Trophoblast cell (in vitro differentiated cells and primary cell): ENCODE measurements at regions not wholly inside any gene's neighbourhood (a gene's known extent, or its start where the extent isn't known, plus 50 kb on each side); places are given as distances from the start of the nearest gene placed in this dataset.

ENCODE experiments used
- DNase-seq, 2 donors: peaks; one replicate each; pipeline ENCODE4 v3.0.0-alpha.2; 2016
- H2AFZ ChIP-seq: 2 replicates; pipeline ENCODE4 v1.6.1; 2013; ENCODE audit warnings: low read length, moderate library complexity, mild to moderate bottlenecking; ENCODE audit not compliant: insufficient read depth, poor library complexity
- H2AK5ac ChIP-seq: 2 replicates; pipeline ENCODE4 v1.6.1; 2013; ENCODE audit warnings: mild to moderate bottlenecking, low read length
- H2BK120ac ChIP-seq: 2 replicates; pipeline ENCODE4 v1.6.1; 2013; ENCODE audit warnings: low read length, mild to moderate bottlenecking, moderate library complexity; ENCODE audit not compliant: insufficient read depth, poor library complexity
- H2BK12ac ChIP-seq: 2 replicates; pipeline ENCODE4 v1.6.1; 2013; ENCODE audit warnings: mild to moderate bottlenecking, low read length, moderate library complexity
- H2BK5ac ChIP-seq: 2 replicates; pipeline ENCODE4 v1.6.1; 2013; ENCODE audit warnings: low read length, low read depth, moderate library complexity, mild to moderate bottlenecking; ENCODE audit not compliant: poor library complexity
- H3K14ac ChIP-seq: 2 replicates; pipeline ENCODE4 v1.6.1; 2013; ENCODE audit warnings: mild to moderate bottlenecking, low read length
- H3K18ac ChIP-seq: 2 replicates; pipeline ENCODE4 v1.6.1; 2013; ENCODE audit warnings: mild to moderate bottlenecking, low read length
- H3K23ac ChIP-seq: 2 replicates; pipeline ENCODE4 v1.6.1; 2013; ENCODE audit warnings: low read length
- H3K27ac ChIP-seq: 2 replicates; pipeline ENCODE4 v1.5.1; 2013; ENCODE audit warnings: low read depth, mild to moderate bottlenecking, inconsistent platforms, low read length, moderate library complexity
- H3K27me3 ChIP-seq: 2 replicates; pipeline ENCODE4 v1.6.1; 2013; ENCODE audit warnings: inconsistent platforms, mild to moderate bottlenecking, low read length, moderate library complexity; ENCODE audit not compliant: insufficient read depth
- H3K36me3 ChIP-seq, 2 experiments: 1 replicate in 1 of 2; 2 replicates in 1 of 2; pipeline ENCODE4 v1.6.1; 2013; ENCODE audit warnings: low read length in 2 of 2, mild to moderate bottlenecking in 2 of 2, moderate library complexity in 1 of 2; ENCODE audit not compliant: insufficient read depth in 2 of 2, control insufficient read depth in 1 of 2
- H3K4ac ChIP-seq: 2 replicates; pipeline ENCODE4 v1.6.1; 2013; ENCODE audit warnings: low read depth, mild to moderate bottlenecking, low read length, moderate library complexity
- H3K4me1 ChIP-seq, 2 experiments: 1 replicate in 1 of 2; 2 replicates in 1 of 2; pipeline ENCODE4 v1.6.1; 2013; ENCODE audit warnings: low read length in 2 of 2, mild to moderate bottlenecking in 2 of 2, moderate library complexity in 1 of 2; ENCODE audit not compliant: insufficient read depth in 2 of 2, control insufficient read depth in 1 of 2
- H3K4me2 ChIP-seq: 2 replicates; pipeline ENCODE4 v1.6.1; 2013; ENCODE audit warnings: inconsistent platforms, mild to moderate bottlenecking, low read length, moderate library complexity
- H3K4me3 ChIP-seq: 2 replicates; pipeline ENCODE4 v1.5.1; 2013; ENCODE audit warnings: mild to moderate bottlenecking, low read depth, low read length, inconsistent platforms
- H3K79me1 ChIP-seq: one replicate; pipeline ENCODE4 v1.6.1; 2013; ENCODE audit warnings: low read length
- H3K79me2 ChIP-seq: 2 replicates; pipeline ENCODE4 v1.6.1; 2013; ENCODE audit warnings: low read length, mild to moderate bottlenecking; ENCODE audit not compliant: control insufficient read depth, insufficient read depth, poor library complexity
- H3K9ac ChIP-seq: 2 replicates; pipeline ENCODE4 v1.6.1; 2013; ENCODE audit warnings: mild to moderate bottlenecking, low read length
- H3K9me3 ChIP-seq: 2 replicates; pipeline ENCODE4 v1.6.1; 2013; ENCODE audit warnings: low read depth, mild to moderate bottlenecking, control low read depth, inconsistent platforms, low read length; ENCODE audit not compliant: insufficient read depth
- H4K12ac ChIP-seq: 2 replicates; pipeline ENCODE4 v1.6.1; 2013; ENCODE audit warnings: low read depth, mild to moderate bottlenecking, low read length, moderate library complexity
- H4K8ac ChIP-seq: 2 replicates; pipeline ENCODE4 v1.6.1; 2013; ENCODE audit warnings: low read depth, mild to moderate bottlenecking, low read length, moderate library complexity
- H4K91ac ChIP-seq: one replicate; pipeline ENCODE4 v1.6.1; 2013; ENCODE audit warnings: low read depth, mild to moderate bottlenecking, low read length, moderate library complexity
- WGBS: extraction: QIAGEN DNeasy Blood & Tissue Kit; methylation state at CpG from one replicate; pipeline ENCODE4 v1.1.7; 2013; ENCODE audit warnings: missing lambda C conversion rate; ENCODE audit not compliant: insufficient read length, insufficient coverage; ENCODE audit errors: extremely low coverage; 5-methylcytosine and 5-hydroxymethylcytosine counted together

DNA sequence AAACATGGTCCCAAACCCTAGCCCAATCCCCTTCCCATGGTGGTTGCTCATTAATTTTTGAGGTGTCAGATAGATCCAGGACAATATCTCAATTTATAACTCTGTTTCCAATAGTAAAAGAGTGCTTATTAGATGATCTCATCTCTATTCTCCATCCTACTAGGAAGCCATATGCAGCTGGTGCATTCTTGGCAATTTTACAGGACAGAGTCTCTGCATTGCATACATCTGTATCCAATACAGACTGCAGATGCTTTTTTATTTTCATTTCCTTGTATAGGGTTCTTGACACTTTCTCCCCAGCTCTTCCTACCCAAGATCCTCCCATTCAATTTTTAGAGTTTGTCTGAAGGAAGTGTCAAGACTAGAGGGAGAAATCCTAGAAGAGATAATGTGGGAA, 194.8 kb upstream of the DPH6 start:
- no peak overlapping the region for H3K27ac ChIP-seq
- no peaks in the 10 kb centered on the region for H3K79me2 ChIP-seq
- no peak overlapping the region for H4K8ac ChIP-seq
- H3K18ac ChIP-seq = no peak overlapping the region
- H2BK120ac ChIP-seq = no peak overlapping the region
- no peak overlapping the region for H2AFZ ChIP-seq
- no peak overlapping the region for H4K91ac ChIP-seq
- H2BK12ac ChIP-seq = no peak overlapping the region
- H3K9me3 ChIP-seq = no peaks in the 10 kb centered on the region
- no peak overlapping the region for H3K23ac ChIP-seq
- no peak overlapping the region for H2AK5ac ChIP-seq
- peak in 1 of 2 donors; percentile 20 for DNase-seq
- no peak overlapping the region for H3K9ac ChIP-seq
- no peak overlapping the region for H3K4me3 ChIP-seq
- no peaks in the 10 kb centered on the region for H3K79me1 ChIP-seq
- H3K4me2 ChIP-seq = no peak overlapping the region
- no peaks in the 10 kb centered on the region for H3K27me3 ChIP-seq
- H4K12ac ChIP-seq = no peak overlapping the region
- no peaks in the 10 kb centered on the region for H3K36me3 ChIP-seq
- no peak overlapping the region for H3K4ac ChIP-seq
- H2BK5ac ChIP-seq = no peak overlapping the region
- peaks cover 0 to 3% of the 10 kb centered on the region in 2 experiments for H3K4me1 ChIP-seq
- no peak overlapping the region for H3K14ac ChIP-seq

DNA sequence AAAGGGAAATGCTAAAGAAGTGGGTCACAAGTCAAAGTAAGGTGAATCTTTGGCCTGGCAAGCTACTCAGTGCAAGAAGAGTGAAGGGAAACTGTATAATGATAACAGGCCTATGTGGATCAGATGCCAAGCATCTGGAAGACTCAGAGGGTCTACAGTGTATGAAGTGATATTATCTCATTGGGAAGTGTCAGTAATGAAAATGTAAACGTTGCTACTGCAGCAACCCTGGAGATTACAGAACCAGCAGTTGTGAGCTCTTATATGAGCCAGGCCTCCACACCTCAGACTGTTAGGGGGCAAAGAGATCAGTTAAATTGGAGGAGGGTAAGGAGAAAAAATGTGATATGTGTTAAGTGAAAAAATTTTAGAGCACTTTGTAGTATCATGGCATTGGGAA, 195.4 kb upstream of the DPH6 start:
- Histone ChIP-seq H4K91ac (no peak overlapping the region), H3K14ac (no peak overlapping the region), H3K36me3 (no peaks in the 10 kb centered on the region), H2BK120ac (no peak overlapping the region), H3K9ac (no peak overlapping the region), H3K27me3 (no peaks in the 10 kb centered on the region), H3K18ac (no peak overlapping the region), H3K79me2 (no peaks in the 10 kb centered on the region), H4K12ac (no peak overlapping the region), H3K4me1 (peaks cover 0 to 3% of the 10 kb centered on the region in 2 experiments), H3K4me2 (no peak overlapping the region), H4K8ac (no peak overlapping the region), H3K23ac (no peak overlapping the region), H3K27ac (no peak overlapping the region), H3K79me1 (no peaks in the 10 kb centered on the region), H3K9me3 (no peaks in the 10 kb centered on the region), H2BK12ac (no peak overlapping the region), H2AFZ (no peak overlapping the region), H2BK5ac (no peak overlapping the region), H2AK5ac (no peak overlapping the region), H3K4me3 (no peak overlapping the region), H3K4ac (no peak overlapping the region)
- DNase-seq = no peak
- no CpG with 5 or more reads among the region's 1 CpG for WGBS

DNA sequence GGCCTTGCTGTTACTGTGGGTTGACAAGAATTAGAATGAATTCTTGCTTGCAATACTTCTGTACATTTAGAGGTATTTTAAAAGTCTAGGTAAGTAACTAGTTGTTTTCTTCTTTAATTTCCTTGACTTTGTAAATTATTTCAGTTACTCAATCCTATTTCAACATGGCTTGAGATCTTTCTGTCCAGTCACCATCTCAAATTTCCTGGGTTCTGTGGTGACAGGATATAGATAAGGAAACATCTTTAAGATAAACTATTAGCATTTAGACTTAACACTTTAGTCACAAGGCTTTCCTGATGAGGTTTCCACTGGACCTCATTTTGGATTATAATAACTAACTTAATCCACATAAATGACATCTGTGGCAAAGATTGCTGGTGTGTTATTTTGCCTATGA, 195.9 kb upstream of the DPH6 start:
- H3K36me3 ChIP-seq = no peaks in the 10 kb centered on the region
- H3K79me1 ChIP-seq = no peaks in the 10 kb centered on the region
- no peak for DNase-seq
- no peak overlapping the region for H2BK120ac ChIP-seq
- H2AK5ac ChIP-seq = no peak overlapping the region
- H4K12ac ChIP-seq = no peak overlapping the region
- H3K9me3 ChIP-seq = no peaks in the 10 kb centered on the region
- H3K27me3 ChIP-seq = no peaks in the 10 kb centered on the region
- no peaks in the 10 kb centered on the region for H3K79me2 ChIP-seq
- H4K8ac ChIP-seq = no peak overlapping the region
- H3K14ac ChIP-seq = no peak overlapping the region
- no peak overlapping the region for H3K4ac ChIP-seq
- H3K9ac ChIP-seq = no peak overlapping the region
- H2BK12ac ChIP-seq = no peak overlapping the region
- no peak overlapping the region for H4K91ac ChIP-seq
- no peak overlapping the region for H3K4me3 ChIP-seq
- H3K27ac ChIP-seq = no peak overlapping the region
- no peak overlapping the region for H3K18ac ChIP-seq
- no peak overlapping the region for H3K4me2 ChIP-seq
- no peak overlapping the region for H3K23ac ChIP-seq
- H2AFZ ChIP-seq = no peak overlapping the region
- peaks cover 0 to 3% of the 10 kb centered on the region in 2 experiments for H3K4me1 ChIP-seq
- H2BK5ac ChIP-seq = no peak overlapping the region

DNA sequence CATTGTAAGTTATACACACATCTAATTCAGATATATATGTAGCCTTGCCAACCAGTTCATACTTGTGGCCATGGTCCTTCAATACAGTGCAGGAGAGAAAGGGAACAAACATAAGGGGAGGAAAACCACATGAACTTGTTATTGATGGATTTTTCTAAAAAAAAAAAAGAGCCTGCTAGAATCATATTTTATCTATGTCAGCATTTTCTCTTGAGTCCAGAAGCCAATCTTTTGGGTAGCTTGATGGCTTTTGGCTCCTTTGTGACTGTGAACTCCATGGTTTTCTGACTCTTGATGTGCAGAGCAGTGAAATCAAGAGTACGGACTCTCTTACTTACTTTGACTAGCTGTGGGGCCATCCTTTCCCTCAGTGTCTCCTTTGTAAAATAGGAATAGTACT, 197.4 kb upstream of the DPH6 start:
- WGBS = no CpG with 5 or more reads among the region's 1 CpG
- no peak for DNase-seq
- Histone ChIP-seq H3K79me2 (no peaks in the 10 kb centered on the region), H3K14ac (no peak overlapping the region), H3K27me3 (no peaks in the 10 kb centered on the region), H2AFZ (no peak overlapping the region), H3K4ac (no peak overlapping the region), H4K91ac (no peak overlapping the region), H3K4me2 (no peak overlapping the region), H2BK5ac (no peak overlapping the region), H2BK120ac (no peak overlapping the region), H3K79me1 (no peaks in the 10 kb centered on the region), H4K12ac (no peak overlapping the region), H4K8ac (no peak overlapping the region), H3K9me3 (no peaks in the 10 kb centered on the region), H3K27ac (no peak overlapping the region), H3K36me3 (no peaks in the 10 kb centered on the region), H2AK5ac (no peak overlapping the region), H3K4me3 (no peak overlapping the region), H3K23ac (no peak overlapping the region), H3K18ac (no peak overlapping the region), H2BK12ac (no peak overlapping the region), H3K4me1 (peaks cover 0 to under 1% of the 10 kb centered on the region in 2 experiments), H3K9ac (no peak overlapping the region)

DNA sequence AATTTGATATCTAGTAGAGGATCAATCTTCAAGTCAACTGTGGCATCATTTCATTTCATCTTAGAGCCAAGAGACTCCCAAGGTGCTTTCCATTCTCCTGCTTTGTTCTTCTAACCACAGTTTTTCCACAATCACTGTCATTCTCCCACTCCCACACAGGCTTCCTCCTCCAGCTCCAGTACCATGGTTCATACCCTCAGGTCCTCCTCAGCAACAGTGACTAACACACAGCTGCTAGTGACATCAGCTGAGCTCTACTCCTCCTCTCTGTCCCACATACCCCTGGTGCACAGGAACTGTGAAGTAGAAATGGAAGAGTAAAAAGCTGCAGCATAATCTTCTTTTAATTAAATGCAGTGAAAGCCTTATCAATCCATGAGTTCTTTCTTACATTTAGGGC, 200.2 kb upstream of the DPH6 start:
- Histone ChIP-seq H3K9ac (no peak overlapping the region), H3K27ac (no peak overlapping the region), H3K4me1 (no peaks in the 10 kb centered on the region), H3K4me3 (no peak overlapping the region), H3K14ac (no peak overlapping the region), H2BK5ac (no peak overlapping the region), H3K4me2 (no peak overlapping the region), H3K36me3 (no peaks in the 10 kb centered on the region), H2BK120ac (no peak overlapping the region), H4K91ac (no peak overlapping the region), H3K18ac (no peak overlapping the region), H3K79me1 (no peaks in the 10 kb centered on the region), H4K8ac (no peak overlapping the region), H3K27me3 (no peaks in the 10 kb centered on the region), H2AFZ (no peak overlapping the region), H3K79me2 (no peaks in the 10 kb centered on the region), H3K23ac (no peak overlapping the region), H3K9me3 (no peaks in the 10 kb centered on the region), H3K4ac (no peak overlapping the region), H2BK12ac (no peak overlapping the region), H4K12ac (no peak overlapping the region), H2AK5ac (no peak overlapping the region)
- DNase-seq = peak in 1 of 2 donors; percentile 6
